Kidney (tissue), 13 donors: ENCODE measurements at regions not wholly inside any gene's neighbourhood (a gene's known extent, or its start where the extent isn't known, plus 50 kb on each side); places are given as distances from the start of the nearest gene placed in this dataset.
A peak's percentile ranks its signal among the peaks of the same experiment; 100 is the strongest.

ENCODE experiments used
- DNase-seq, 5 donors: peaks; one replicate each; pipeline ENCODE4 v3.0.0-alpha.2; 2013 to 2020
- FAIRE-seq: peaks from 2 replicates; lab custom pipeline; 2012; peaks lifted over from hg19 to GRCh38; lab: Jason Lieb, UNC
- H3K27ac ChIP-seq, 2 donors: one replicate each; pipeline ENCODE4 v1.7.0; 2013; ENCODE audit warnings: low read depth in 2 of 2, low read length in 2 of 2, inconsistent platforms in 1 of 2
- H3K27me3 ChIP-seq: one replicate; pipeline ENCODE4 v1.7.1; 2013; ENCODE audit warnings: low read length, inconsistent platforms; ENCODE audit not compliant: control insufficient read depth, insufficient read depth
- H3K36me3 ChIP-seq, 3 donors: one replicate each; pipeline versions ENCODE4 v1.7.0 to v1.7.1; 2013; ENCODE audit warnings: low read length in 3 of 3, control low read depth in 1 of 3, inconsistent platforms in 1 of 3; ENCODE audit not compliant: insufficient read depth in 3 of 3, control insufficient read depth in 2 of 3
- H3K4me1 ChIP-seq, 3 donors: one replicate each; pipeline versions ENCODE4 v1.7.0 to v1.7.1; 2013; ENCODE audit warnings: low read length in 3 of 3, inconsistent platforms in 1 of 3, low read depth in 1 of 3; ENCODE audit not compliant: control insufficient read depth in 2 of 3, insufficient read depth in 2 of 3
- H3K4me3 ChIP-seq, 3 donors: one replicate each; pipeline versions ENCODE4 v1.7.0 to v1.8.1; 2013; ENCODE audit warnings: low read length in 3 of 3, control low read depth in 1 of 3, inconsistent platforms in 1 of 3
- H3K9ac ChIP-seq, 3 donors: one replicate each; pipeline versions ENCODE4 v1.7.0 to v1.7.1; 2013; ENCODE audit warnings: low read length in 3 of 3, control low read depth in 1 of 3, inconsistent platforms in 1 of 3
- H3K9me3 ChIP-seq, 3 donors: one replicate each; pipeline versions ENCODE4 v1.7.0 to v1.7.1; 2013; ENCODE audit warnings: low read length in 3 of 3, control low read depth in 1 of 3, inconsistent platforms in 1 of 3; ENCODE audit not compliant: control insufficient read depth in 2 of 3, insufficient read depth in 1 of 3
- CTCF ChIP-seq: IDR thresholded peaks from 3 replicates; pipeline ENCODE4 v1.5.1; 2012; ENCODE audit warnings: mild to moderate bottlenecking, moderate library complexity, borderline replicate concordance; ENCODE audit not compliant: insufficient read depth; ENCODE audit errors: extremely low read depth
- intact Hi-C: fragments of 100-400 bp; cut with DNase I; formaldehyde crosslinking; loops from one replicate; pipeline ENCODE4 v1.11.1; 2022
- donor health status: control.
- donor health status: control.
- donor health status: control.
- donor health status: control.
- donor health status: control.
- donor health status: DM: yes; HTN: yes; CAD: no.
- donor health status: Normal renal cell carcinoma (clear cell type).

- FAIRE-seq (no peak), DNase-seq (peak in 3 of 5 donors; percentile 18 to 48 (median 18))
- no peaks in the 10 kb centered on the region for H3K27me3 ChIP-seq
- H3K9ac ChIP-seq, result no peak overlapping the region
- peaks cover 0 to 3% (median 0%) of the 10 kb centered on the region in 3 donors for H3K9me3 ChIP-seq
- H3K4me1 ChIP-seq, result no peaks in the 10 kb centered on the region
- TF ChIP-seq CTCF, result no peak
- H3K4me3 ChIP-seq, result no peak overlapping the region
- no peak overlapping the region for H3K27ac ChIP-seq
- intact Hi-C loops, result no loop called here
- no peaks in the 10 kb centered on the region for H3K36me3 ChIP-seq
These were observed 215.4 kb downstream of the MYCN start for GRCh38 chr2:16155766-16156165.

GRCh38 chr2:16155366-16155765 is 215.0 kb downstream of the MYCN start:
- H3K27ac ChIP-seq, result no peak overlapping the region
- intact Hi-C loops, result no loop called here
- DNase-seq (peak in 1 of 5 donors; percentile 34), FAIRE-seq (no peak)
- no peaks in the 10 kb centered on the region for H3K36me3 ChIP-seq
- peaks cover 0 to 3% (median 0%) of the 10 kb centered on the region in 3 donors for H3K9me3 ChIP-seq
- H3K4me1 ChIP-seq, result no peaks in the 10 kb centered on the region
- no peak overlapping the region for H3K9ac ChIP-seq
- H3K27me3 ChIP-seq, result no peaks in the 10 kb centered on the region
- no peak for TF ChIP-seq CTCF
- H3K4me3 ChIP-seq, result no peak overlapping the region

- Histone ChIP-seq H3K9ac (no peak overlapping the region), H3K4me1 (no peaks in the 10 kb centered on the region), H3K36me3 (no peaks in the 10 kb centered on the region), H3K9me3 (peaks cover 0 to 3% (median 0%) of the 10 kb centered on the region in 3 donors), H3K27me3 (no peaks in the 10 kb centered on the region), H3K27ac (no peak overlapping the region), H3K4me3 (no peak overlapping the region)
- intact Hi-C loops, result no loop called here
- no peak for DNase-seq
- no peak for TF ChIP-seq CTCF
- FAIRE-seq, result no peak
These were observed 214.3 kb downstream of the MYCN start for GRCh38 chr2:16154501-16155280.
